ENCODE measurements at regions not wholly inside any gene's neighbourhood (a gene's known extent, or its start where the extent isn't known, plus 50 kb on each side); places are given as distances from the start of the nearest gene placed in this dataset.

DNA sequence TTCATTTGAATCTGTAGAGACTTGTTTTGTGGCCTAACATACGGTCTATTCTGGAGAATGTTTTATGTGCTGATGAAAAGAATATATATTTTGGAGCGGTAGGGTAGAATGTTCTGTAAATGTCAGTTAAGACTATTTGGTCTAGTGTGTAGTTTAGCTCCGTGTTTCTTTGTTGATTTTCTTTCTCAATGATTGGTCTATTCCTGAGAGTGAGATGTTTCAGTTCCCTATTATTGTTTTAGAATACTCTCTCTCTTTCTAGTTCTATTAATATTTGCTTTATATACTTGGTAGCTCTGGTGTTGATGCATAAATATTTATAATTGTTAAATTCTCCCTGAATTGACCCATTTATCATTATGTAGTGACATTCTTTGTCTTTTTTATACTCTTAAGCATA, 236.5 kb downstream of the GLUD2 start:
- TF ChIP-seq SIX5 (IDR thresholded peaks at IDR 0.05; ENCODE audit: borderline replicate concordance in 1 of 2, insufficient read depth in 1 of 2, low read depth in 1 of 2, low read length in 2 of 2) (no peak), PRMT5 (CRISPR knock-in tag; IDR thresholded peaks at IDR 0.05) (no peak), HNRNPUL1 (IDR thresholded peaks at IDR 0.05; ENCODE audit: low read length) (no peak), CCNT2 (IDR thresholded peaks at IDR 0.05; ENCODE audit: borderline replicate concordance, extremely low read depth, insufficient read length, low read depth, low read length) (no peak), RBM25 (IDR thresholded peaks at IDR 0.05; ENCODE audit: low read depth, low read length, severe bottlenecking) (no peak)
- TF ChIP-seq, protein P1, sequence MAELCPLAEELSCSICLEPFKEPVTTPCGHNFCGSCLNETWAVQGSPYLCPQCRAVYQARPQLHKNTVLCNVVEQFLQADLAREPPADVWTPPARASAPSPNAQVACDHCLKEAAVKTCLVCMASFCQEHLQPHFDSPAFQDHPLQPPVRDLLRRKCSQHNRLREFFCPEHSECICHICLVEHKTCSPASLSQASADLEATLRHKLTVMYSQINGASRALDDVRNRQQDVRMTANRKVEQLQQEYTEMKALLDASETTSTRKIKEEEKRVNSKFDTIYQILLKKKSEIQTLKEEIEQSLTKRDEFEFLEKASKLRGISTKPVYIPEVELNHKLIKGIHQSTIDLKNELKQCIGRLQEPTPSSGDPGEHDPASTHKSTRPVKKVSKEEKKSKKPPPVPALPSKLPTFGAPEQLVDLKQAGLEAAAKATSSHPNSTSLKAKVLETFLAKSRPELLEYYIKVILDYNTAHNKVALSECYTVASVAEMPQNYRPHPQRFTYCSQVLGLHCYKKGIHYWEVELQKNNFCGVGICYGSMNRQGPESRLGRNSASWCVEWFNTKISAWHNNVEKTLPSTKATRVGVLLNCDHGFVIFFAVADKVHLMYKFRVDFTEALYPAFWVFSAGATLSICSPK (IDR thresholded peaks at IDR 0.05; ENCODE audit: borderline replicate concordance), result no peak
- 36% methylated on average over 3 of the region's 3 CpGs for WGBS (ENCODE audit: insufficient coverage, low coverage, missing lambda C conversion rate)

More for the DNA sequence above, 236.5 kb downstream of the GLUD2 start:
- Histone ChIP-seq H3K4me1 (replicated peaks in 1 of 2; ENCODE audit: control insufficient read depth in 2 of 2, insufficient read depth in 2 of 2, low read length in 2 of 2) (no peaks in the 10 kb centered on the region; a peak in 1 of 5 replicates), H3K9me3 (replicated peaks; ENCODE audit: control insufficient read depth, insufficient read depth, low read depth, low read length) (no peaks in the 10 kb centered on the region), H2AFZ (ENCODE audit: low read depth, low read length) (no peak overlapping the region), H3K27ac (ENCODE audit: extremely low read depth, low read depth, low read length) (no peak overlapping the region), H3K27me3 (ENCODE audit: control insufficient read depth in 2 of 2, insufficient read depth in 2 of 2, low read length in 2 of 2) (no peaks in the 10 kb centered on the region), H4K20me1 (replicated peaks; ENCODE audit: control insufficient read depth, insufficient read depth, low read length) (no peaks in the 10 kb centered on the region), H3K79me2 (ENCODE audit: control insufficient read depth, insufficient read depth, low read length) (peaks cover 14% of the 10 kb centered on the region; the same call in 2 of the 3 replicates), H3K4me2 (ENCODE audit: insufficient read depth, low read length) (no peak overlapping the region), H3K4me3 (no peak overlapping the region), H3K9ac (ENCODE audit: insufficient read depth in 1 of 2, low read depth in 2 of 2, low read length in 2 of 2) (no peak overlapping the region), H3K9me1 (ENCODE audit: control insufficient read depth, insufficient read depth, low read length) (no peaks in the 10 kb centered on the region), H3K36me3 (ENCODE audit: control insufficient read depth, insufficient read depth, low read length) (no peaks in the 10 kb centered on the region)
- in situ Hi-C loops (cut with MboI), result no loop called here
- no TSS peak for BruUV-seq (replicated peaks)
- ATAC-seq (no peak), FAIRE-seq (no peak), DNase-seq (ENCODE audit: extremely low read depth in 1 of 4, low spot score in 3 of 4) (no peak)
- ChIA-PET POLR2A (no interaction called here), CTCF (ENCODE audit: low intra/inter-chr PET ratio) (no interaction called here)
- intact Hi-C loops (cut with micrococcal nuclease), result no loop called here

All from K562 (cell line).